ENCODE measurements at regions not wholly inside any gene's neighbourhood (a gene's known extent, or its start where the extent isn't known, plus 50 kb on each side); places are given as distances from the start of the nearest gene placed in this dataset.

DNA sequence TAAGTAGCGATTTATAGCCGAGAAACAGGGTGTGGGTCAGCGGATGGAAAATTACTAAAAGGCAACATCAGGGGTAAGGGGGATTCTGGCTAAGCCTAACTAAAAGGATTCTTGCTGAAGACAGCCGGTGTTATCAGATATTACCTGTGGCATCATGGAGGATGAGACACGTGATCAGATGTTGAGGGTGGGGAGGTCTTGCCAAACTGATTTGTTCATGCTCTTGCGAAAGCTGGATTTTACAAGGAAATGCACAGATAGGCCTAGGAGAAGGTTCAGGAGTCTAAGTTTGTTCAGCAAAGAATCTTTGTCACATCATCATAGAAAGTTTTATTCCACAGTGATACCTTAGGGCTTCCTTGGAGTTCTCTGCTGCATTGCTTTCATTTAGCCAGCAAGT, 396.8 kb upstream of the TBL1XR1 start:
- DNase-seq (ENCODE audit: low read depth in 2 of 3, low spot score in 2 of 3), result no peak

- no peak for DNase-seq (ENCODE audit: low read depth in 2 of 3, low spot score in 2 of 3)
Observed at GRCh38 chr3:177595530-177596188, 398.4 kb upstream of the TBL1XR1 start.

DNA sequence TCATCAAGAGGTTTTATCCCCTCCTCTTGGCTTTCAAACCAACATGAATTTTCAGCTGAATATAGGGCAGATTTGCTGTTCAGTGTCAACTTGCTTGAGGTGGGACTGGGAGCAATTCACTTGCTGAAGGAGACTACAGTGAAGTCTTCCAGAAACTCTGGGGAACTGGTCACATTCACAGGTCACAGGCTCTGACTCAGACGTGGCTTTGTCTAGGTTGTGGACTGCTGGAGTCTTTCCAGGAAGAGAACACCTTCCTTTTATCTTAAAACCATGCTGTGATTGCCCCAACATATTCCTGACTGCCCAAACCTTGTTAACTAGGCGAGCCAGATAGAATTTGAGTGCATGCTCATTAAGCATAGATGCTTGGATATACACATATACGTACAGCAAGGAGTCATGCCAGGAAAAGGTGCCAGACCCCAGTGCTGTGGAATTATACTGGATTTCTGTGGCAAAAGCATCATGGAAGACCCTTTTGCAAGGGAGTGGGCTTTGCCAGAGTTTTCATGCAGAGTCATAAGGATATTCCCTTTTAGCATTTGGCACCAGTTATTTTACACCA, 399.1 kb upstream of the TBL1XR1 start:
- no peak for DNase-seq (ENCODE audit: low read depth in 2 of 3, low spot score in 2 of 3)

DNA sequence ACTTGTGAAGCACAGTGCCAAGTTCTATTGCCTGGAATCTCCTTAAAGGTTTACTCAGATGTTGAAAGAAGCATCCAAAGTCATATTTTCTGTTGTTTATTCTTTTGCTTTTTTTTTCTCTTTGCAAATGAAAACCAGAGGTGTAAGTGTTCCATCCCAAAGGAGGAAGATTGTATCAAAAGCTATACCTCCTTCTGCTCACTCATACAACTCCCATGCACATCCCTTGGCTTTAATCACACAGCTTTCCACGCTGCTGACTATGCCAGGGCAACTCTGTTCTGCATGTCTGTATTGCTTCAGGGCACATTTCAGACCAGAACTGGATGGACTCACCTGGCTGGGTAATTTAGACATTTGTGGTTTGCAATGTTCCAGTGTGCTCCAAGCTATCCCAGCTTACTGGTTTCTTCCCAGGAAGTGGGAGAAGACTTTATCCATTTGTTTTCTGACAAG, 399.6 kb upstream of the TBL1XR1 start:
- DNase-seq (ENCODE audit: low read depth in 2 of 3, low spot score in 2 of 3), result no peak

- no peak for DNase-seq (ENCODE audit: low read depth in 2 of 3, low spot score in 2 of 3)
Observed at GRCh38 chr3:177597311-177598096, 400.2 kb upstream of the TBL1XR1 start.

DNA sequence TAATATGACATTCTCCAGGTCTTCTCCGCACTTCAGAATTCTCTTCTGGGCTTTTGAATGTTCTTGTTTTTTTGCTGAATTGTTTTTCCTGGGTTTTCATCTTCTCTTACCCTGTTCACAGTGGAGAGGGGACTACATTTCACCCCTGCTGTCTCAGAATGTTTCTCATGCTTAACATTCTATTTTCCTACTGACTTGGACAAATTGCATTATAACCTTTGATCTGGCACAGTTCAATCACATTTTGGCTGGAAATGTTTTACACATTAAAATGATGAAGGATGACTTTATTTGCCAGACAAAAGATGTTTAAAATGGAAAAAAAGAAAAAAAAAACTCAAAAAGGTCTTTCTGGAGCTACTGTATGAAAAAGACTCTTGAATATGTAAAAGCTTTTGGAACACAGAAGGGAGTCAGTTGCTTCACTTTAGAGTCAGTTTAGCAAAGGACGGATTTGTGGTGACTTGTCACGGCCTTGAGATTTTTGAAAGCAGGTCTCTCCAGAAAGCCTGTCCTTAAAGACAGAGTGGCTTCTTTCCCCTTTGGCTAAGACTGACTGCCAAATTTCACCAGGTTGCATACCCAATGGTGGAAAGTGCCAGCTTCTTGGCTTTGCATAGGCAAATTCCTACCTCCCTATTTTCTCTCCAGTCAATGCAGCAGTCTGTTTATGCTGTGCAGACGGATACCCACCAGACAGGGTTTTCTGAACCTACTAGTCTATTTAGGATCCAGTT, 401.0 kb upstream of the TBL1XR1 start:
- DNase-seq (ENCODE audit: low read depth in 2 of 3, low spot score in 2 of 3), result no peak

DNA sequence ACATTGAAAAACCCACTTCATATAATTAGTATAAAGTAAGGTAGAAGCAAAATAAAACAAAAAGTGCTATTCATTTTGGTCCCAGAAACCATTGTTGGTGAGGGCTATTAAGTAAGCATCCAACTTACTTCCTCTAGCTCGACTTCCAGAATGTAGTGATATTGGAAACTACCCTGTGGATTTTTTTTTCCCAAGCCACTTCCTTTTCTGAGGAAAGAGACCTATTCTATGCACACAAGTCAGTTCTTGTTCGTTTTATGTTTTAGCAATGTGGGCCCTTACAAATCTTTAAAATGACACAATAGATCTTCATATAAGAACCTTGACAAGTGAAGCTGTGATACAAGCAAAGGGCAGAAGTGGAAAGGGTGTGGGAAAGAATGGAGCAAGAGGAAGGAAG, 402.0 kb upstream of the TBL1XR1 start:
- no peak for DNase-seq (ENCODE audit: low read depth in 2 of 3, low spot score in 2 of 3)

GRCh38 chr3:177599837-177600236, 402.6 kb upstream of the TBL1XR1 start:
- DNase-seq (ENCODE audit: low read depth in 2 of 3, low spot score in 2 of 3), result no peak

GRCh38 chr3:177600411-177600810, 403.1 kb upstream of the TBL1XR1 start:
- DNase-seq (ENCODE audit: low read depth in 2 of 3, low spot score in 2 of 3), result no peak

GRCh38 chr3:177601152-177601551, 403.9 kb upstream of the TBL1XR1 start:
- DNase-seq (ENCODE audit: low read depth in 2 of 3, low spot score in 2 of 3), result no peak

DNA sequence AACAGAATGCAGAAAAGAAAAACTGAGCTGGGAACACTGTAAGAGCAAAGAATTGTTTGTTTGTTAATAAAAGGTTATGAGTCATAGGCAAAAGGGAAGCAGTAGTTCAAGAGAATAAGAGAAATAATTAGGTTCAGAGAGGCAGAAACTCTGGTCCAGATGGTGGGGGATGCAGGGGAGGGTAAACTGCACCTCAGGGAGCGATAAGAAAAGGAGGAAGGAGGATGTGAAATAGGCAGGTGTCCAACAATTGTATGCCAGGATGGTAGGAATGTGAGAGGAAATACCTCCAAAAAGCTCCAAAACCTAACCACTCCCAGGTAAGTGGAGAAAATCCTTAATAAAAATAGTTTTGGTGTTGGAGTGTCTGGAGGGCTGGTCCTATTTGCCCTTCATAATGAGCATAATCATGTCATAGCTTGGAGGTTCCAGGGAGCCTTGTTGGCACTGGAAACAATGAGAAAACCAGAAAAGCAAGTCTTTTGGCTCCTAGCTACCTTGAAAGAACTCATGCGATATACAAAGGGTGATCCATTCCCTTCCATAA, 405.4 kb upstream of the TBL1XR1 start:
- DNase-seq (ENCODE audit: low read depth in 2 of 3, low spot score in 2 of 3), result no peak

DNA sequence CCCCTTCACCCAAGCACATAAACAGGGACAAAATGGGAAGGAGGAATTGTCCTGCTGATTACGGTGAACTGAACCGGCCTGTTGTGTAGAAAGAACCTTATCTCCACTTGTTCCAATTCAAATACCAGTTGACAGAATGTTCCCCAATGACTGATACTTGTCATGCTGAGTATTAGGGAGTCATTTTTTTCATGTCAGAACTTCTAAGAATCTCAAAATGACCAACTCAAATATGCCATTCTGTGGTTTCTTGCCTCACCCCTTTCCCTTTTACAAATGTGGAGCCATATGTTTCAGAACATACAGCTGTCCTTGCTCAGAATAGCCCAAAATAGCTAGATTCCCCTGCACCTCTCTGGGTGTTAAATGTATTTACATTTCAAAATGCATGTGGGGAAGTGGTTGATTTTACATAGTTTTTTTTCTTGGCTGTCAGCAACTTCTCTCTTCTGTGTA, 405.9 kb upstream of the TBL1XR1 start:
- DNase-seq (ENCODE audit: low read depth in 2 of 3, low spot score in 2 of 3), result no peak

DNA sequence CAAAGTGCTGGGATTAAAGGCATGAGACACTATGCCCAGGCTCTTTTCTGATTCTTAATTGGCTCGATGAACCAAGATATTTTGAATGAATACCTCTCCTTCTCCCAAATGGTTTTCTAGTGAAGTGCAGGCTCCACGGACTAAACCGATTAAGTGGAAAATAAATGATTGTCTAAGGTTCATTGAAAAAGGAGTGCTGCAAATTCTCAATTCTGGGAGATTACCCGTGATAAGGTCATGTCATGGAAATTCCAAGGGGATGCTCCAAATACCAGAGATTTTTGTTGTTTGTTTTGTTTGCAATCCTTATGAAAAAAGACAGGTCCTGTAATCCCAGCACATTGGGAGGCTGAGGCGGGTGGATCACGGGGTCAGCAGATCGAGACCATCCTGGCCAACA, 406.9 kb upstream of the TBL1XR1 start:
- DNase-seq (ENCODE audit: low read depth in 2 of 3, low spot score in 2 of 3), result no peak

- DNase-seq (ENCODE audit: low read depth in 2 of 3, low spot score in 2 of 3), result no peak
Observed at GRCh38 chr3:177606891-177607290, 409.6 kb upstream of the TBL1XR1 start.

GRCh38 chr3:177607589-177607988, 410.3 kb upstream of the TBL1XR1 start:
- no peak for DNase-seq (ENCODE audit: low read depth in 2 of 3, low spot score in 2 of 3)

GRCh38 chr3:177608443-177608842, 411.2 kb upstream of the TBL1XR1 start:
- no peak for DNase-seq (ENCODE audit: low read depth in 2 of 3, low spot score in 2 of 3)

DNA sequence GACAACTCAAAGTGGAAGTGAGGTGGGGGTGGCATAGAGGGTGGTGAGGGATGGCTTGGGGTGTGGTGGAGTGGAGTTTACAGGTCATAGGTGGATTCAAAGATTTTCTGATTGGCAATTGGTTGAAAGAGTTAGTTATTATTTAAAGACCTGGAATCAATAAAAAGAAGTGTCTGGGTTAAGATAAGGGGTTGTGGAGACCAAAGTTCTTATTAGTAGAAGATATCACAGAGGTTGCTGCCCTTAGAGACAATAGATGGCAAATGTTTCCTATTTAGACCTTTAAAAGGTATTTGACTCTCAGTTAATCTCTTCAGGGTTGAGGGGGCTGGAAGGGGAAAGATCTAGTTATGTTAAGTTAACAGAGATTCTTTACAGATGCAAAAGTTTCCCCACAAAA, 412.3 kb upstream of the TBL1XR1 start:
- no peak for DNase-seq (ENCODE audit: low read depth in 2 of 3, low spot score in 2 of 3)

DNA sequence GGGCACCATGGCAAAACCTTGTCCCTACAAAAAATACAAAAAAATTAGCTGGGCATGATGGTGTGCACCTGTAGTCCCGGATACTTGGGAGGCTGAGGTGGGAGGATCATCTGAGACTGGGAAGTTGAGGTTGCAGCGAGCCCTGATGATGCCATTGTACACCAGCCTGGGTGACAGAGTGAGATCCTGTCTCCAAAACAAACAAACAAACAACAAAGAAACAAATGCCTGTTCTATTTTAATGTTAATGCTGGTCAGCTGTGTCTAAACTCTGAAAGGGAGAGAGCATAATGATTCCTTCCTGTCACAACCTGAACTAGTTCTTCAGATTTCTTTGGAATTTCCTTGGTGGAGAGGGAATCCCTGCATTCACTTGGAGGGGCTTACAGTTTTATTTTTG, 413.0 kb upstream of the TBL1XR1 start:
- no peak for DNase-seq (ENCODE audit: low read depth in 2 of 3, low spot score in 2 of 3)

DNA sequence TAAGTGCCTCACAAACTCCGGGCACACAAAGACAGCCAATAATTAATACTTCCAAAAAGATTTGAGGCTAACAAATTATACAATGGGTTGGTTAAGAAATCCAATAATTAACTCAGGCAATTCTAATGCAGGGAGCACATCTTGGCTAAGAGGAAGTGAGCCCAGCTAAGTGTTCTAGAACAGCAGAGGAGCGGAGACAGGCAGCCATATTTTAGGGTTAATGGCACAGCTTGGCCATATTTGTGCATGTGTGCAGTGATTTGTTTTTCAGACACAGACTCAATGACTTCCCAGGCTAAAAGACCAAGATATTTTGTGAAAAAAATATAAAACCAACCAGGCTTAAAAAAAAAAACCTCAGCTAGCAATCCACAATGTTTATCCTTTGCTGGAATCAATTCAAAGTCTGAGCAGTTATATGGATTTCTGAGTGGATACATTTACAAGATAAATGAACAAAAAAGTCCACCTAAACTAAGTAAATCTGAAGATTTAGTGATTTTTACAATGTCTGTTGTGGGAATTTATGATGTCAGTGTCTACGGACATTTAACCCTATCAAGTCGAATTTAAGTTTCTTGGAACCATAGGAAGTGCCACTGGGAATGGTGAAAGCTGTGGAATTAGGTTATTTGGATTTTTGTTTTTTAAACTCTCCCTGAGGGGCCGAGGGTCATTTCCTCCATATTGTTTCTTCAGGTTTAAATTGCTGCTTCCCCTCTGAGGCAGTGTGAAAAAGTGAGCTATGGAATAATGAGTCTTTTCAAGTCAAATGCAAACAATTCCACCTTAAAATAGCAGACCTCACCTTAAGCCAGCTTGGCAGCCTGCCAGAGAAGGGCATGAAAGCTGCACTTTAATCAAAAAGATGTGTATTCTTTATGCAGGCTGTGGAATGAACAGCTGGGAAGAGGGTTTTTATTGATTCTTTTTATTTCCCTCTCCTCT, 413.7 kb upstream of the TBL1XR1 start:
- no peak for DNase-seq (ENCODE audit: low read depth in 2 of 3, low spot score in 2 of 3)

DNA sequence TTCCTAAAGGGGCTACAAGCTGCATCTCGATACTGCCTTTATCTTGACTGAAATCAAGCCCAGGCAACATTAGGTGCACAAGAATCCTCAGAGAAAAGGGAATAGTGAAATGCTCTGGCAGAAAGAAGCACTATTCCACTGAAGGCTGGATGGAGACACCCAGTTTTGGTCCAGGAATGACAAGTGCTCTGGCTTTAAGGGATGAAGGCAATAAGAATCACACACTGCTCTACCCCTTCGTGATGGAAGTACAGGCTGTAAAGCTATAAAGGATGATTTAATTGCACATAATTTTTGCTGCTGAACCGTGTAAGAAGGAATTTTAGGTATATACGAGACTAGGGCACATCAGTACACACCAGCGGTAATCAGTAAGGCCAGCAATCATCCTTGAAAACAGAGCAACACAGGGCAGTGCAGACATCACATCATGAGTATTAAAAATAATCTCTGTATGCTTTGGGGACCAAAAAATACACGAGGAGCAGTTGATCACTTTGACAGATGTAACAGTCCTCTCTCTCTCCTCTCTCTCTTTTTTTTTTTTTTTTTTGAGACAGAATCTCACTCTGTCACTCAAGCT, 414.6 kb upstream of the TBL1XR1 start:
- DNase-seq (ENCODE audit: low read depth in 2 of 3, low spot score in 2 of 3), result no peak

All from activated CD8-positive, alpha-beta memory T cell treated with anti-CD3 and anti-CD28 coated beads for 48 hours (primary cell).